ENCODE measurements at regions not wholly inside any gene's neighbourhood (a gene's known extent, or its start where the extent isn't known, plus 50 kb on each side); places are given as distances from the start of the nearest gene placed in this dataset.

DNA sequence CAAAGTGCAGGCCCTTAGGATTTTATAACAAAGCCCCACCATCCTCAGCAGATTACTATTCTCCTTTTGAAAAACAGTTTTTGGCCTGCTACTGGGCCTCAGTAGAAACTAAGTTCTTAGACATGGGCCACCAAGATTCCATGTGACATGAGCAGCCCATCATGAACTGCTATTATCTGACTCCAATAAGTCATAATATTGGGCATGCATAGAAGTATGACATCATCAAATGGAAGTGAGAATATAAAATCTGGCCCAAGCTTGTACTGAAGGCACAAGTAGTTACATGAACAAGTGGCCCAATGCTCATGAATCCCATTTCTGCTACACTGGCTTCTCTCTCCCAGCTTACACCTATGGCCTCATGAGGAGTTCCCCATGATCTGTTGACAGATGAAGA lies 404.8 kb downstream of the EPHA5 start:
- H3K27ac ChIP-seq (ENCODE audit: low read length) = no peak overlapping the region
- CTCF ChIA-PET = no interaction called here
- no peak for TF ChIP-seq SIN3A (IDR thresholded peaks at IDR 0.05; ENCODE audit: borderline replicate concordance, insufficient read depth, low read depth, low read length)
- intact Hi-C loops (cut with micrococcal nuclease; ENCODE audit: unreplicated experiment) = no loop called here
- POLR2A ChIA-PET = no interaction called here
- in situ Hi-C loops (cut with HindIII; ENCODE audit: low pct_unique_long_range_greater_than_20kb, low sequenced_read_pairs) = no loop called here
- H3K9me3 ChIP-seq (ENCODE audit: control insufficient read depth, insufficient read depth, low read depth, low read length) = no peaks in the 10 kb centered on the region
- no peak overlapping the region for H3K4me3 ChIP-seq (ENCODE audit: low read depth in 2 of 2, low read length in 2 of 2)
- no peak for DNase-seq (ENCODE audit: low read depth, low spot score)
- BruUV-seq (replicated peaks) = no TSS peak
- H3K27me3 ChIP-seq (ENCODE audit: control insufficient read depth, insufficient read depth, low read length) = no peaks in the 10 kb centered on the region
- H3K36me3 ChIP-seq (ENCODE audit: control insufficient read depth, insufficient read depth, low read length) = no peaks in the 10 kb centered on the region
- no peak for ATAC-seq
- H3K4me1 ChIP-seq (ENCODE audit: control insufficient read depth, insufficient read depth, low read length) = no peaks in the 10 kb centered on the region

DNA sequence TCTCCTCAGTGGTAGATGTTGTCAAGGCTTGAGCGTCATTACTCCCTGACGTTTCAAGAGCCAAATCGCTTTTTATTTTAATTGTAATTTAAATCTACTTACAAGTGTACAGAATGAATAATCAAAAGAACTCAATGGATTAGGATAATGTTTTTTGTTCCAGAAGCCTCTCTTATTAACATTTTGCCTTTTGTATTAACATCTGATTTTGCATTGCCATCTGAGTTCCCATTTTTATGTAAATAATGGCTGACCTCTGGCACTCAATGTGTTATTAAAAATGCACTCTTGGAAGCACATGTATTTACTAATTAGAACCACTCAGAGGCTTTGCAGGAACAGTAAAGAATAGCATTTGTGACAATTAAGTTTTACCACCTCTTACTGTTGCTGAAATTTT lies 411.0 kb downstream of the EPHA5 start:
- H3K4me1 ChIP-seq (ENCODE audit: control insufficient read depth, insufficient read depth, low read length) = no peaks in the 10 kb centered on the region
- in situ Hi-C loops (cut with HindIII; ENCODE audit: low pct_unique_long_range_greater_than_20kb, low sequenced_read_pairs) (no loop called here), intact Hi-C loops (cut with micrococcal nuclease; ENCODE audit: unreplicated experiment) (no loop called here)
- no peak overlapping the region for H3K27ac ChIP-seq (ENCODE audit: low read length)
- TF ChIP-seq SIN3A (IDR thresholded peaks at IDR 0.05; ENCODE audit: borderline replicate concordance, insufficient read depth, low read depth, low read length) (no peak), POLR2AphosphoS5 (IDR thresholded peaks at IDR 0.05; ENCODE audit: low read depth, low read length) (no peak), TCF7L2 (IDR thresholded peaks at IDR 0.05; ENCODE audit: low read depth, low read length) (no peak)
- TF ChIP-seq, protein P1, sequence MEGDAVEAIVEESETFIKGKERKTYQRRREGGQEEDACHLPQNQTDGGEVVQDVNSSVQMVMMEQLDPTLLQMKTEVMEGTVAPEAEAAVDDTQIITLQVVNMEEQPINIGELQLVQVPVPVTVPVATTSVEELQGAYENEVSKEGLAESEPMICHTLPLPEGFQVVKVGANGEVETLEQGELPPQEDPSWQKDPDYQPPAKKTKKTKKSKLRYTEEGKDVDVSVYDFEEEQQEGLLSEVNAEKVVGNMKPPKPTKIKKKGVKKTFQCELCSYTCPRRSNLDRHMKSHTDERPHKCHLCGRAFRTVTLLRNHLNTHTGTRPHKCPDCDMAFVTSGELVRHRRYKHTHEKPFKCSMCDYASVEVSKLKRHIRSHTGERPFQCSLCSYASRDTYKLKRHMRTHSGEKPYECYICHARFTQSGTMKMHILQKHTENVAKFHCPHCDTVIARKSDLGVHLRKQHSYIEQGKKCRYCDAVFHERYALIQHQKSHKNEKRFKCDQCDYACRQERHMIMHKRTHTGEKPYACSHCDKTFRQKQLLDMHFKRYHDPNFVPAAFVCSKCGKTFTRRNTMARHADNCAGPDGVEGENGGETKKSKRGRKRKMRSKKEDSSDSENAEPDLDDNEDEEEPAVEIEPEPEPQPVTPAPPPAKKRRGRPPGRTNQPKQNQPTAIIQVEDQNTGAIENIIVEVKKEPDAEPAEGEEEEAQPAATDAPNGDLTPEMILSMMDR (IDR thresholded peaks at IDR 0.05) = no peak
- TF ChIP-seq, protein P2, sequence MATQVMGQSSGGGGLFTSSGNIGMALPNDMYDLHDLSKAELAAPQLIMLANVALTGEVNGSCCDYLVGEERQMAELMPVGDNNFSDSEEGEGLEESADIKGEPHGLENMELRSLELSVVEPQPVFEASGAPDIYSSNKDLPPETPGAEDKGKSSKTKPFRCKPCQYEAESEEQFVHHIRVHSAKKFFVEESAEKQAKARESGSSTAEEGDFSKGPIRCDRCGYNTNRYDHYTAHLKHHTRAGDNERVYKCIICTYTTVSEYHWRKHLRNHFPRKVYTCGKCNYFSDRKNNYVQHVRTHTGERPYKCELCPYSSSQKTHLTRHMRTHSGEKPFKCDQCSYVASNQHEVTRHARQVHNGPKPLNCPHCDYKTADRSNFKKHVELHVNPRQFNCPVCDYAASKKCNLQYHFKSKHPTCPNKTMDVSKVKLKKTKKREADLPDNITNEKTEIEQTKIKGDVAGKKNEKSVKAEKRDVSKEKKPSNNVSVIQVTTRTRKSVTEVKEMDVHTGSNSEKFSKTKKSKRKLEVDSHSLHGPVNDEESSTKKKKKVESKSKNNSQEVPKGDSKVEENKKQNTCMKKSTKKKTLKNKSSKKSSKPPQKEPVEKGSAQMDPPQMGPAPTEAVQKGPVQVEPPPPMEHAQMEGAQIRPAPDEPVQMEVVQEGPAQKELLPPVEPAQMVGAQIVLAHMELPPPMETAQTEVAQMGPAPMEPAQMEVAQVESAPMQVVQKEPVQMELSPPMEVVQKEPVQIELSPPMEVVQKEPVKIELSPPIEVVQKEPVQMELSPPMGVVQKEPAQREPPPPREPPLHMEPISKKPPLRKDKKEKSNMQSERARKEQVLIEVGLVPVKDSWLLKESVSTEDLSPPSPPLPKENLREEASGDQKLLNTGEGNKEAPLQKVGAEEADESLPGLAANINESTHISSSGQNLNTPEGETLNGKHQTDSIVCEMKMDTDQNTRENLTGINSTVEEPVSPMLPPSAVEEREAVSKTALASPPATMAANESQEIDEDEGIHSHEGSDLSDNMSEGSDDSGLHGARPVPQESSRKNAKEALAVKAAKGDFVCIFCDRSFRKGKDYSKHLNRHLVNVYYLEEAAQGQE (IDR thresholded peaks at IDR 0.05; ENCODE audit: insufficient read depth in 1 of 2, low read depth in 2 of 2, low read length in 1 of 2) = no peak
- DNase-seq (ENCODE audit: low read depth, low spot score) = no peak
- H3K4me3 ChIP-seq (ENCODE audit: low read depth in 2 of 2, low read length in 2 of 2) = no peak overlapping the region
- ChIA-PET CTCF (no interaction called here), POLR2A (no interaction called here)
- no peak for ATAC-seq
- H3K36me3 ChIP-seq (ENCODE audit: control insufficient read depth, insufficient read depth, low read length) = no peaks in the 10 kb centered on the region
- BruUV-seq (replicated peaks) = no TSS peak
- no peaks in the 10 kb centered on the region for H3K9me3 ChIP-seq (ENCODE audit: control insufficient read depth, insufficient read depth, low read depth, low read length)
- H3K27me3 ChIP-seq (ENCODE audit: control insufficient read depth, insufficient read depth, low read length) = no peaks in the 10 kb centered on the region

DNA sequence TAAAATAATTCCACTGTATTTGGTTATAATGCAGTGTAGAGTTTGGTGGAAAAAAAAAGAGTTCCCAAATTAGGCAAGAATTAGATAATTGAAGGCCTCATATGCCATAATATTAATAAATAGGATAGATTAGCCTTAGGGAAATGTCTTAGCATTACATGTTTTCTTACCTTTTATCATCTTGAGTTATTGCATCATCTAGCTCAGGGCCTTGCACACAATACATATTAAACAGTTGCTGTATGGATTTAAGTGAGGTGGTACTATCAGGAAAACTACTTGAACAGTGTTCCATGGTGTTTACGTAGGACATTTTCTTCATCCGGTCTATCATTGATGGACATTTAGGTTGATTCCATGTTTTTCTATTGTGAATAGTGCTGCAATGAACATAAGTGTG lies 419.4 kb downstream of the EPHA5 start:
- no peak for ATAC-seq
- intact Hi-C loops (cut with micrococcal nuclease; ENCODE audit: unreplicated experiment) (no loop called here), in situ Hi-C loops (cut with HindIII; ENCODE audit: low pct_unique_long_range_greater_than_20kb, low sequenced_read_pairs) (no loop called here)
- no peak overlapping the region for H3K4me3 ChIP-seq (ENCODE audit: low read depth in 2 of 2, low read length in 2 of 2)
- no peaks in the 10 kb centered on the region for H3K27me3 ChIP-seq (ENCODE audit: control insufficient read depth, insufficient read depth, low read length)
- H3K36me3 ChIP-seq (ENCODE audit: control insufficient read depth, insufficient read depth, low read length) = no peaks in the 10 kb centered on the region
- CTCF ChIA-PET = no interaction called here
- H3K9me3 ChIP-seq (ENCODE audit: control insufficient read depth, insufficient read depth, low read depth, low read length) = no peaks in the 10 kb centered on the region
- DNase-seq (ENCODE audit: low read depth, low spot score) = no peak
- no peaks in the 10 kb centered on the region for H3K4me1 ChIP-seq (ENCODE audit: control insufficient read depth, insufficient read depth, low read length)
- BruUV-seq (replicated peaks) = no TSS peak
- TF ChIP-seq SIN3A (IDR thresholded peaks at IDR 0.05; ENCODE audit: borderline replicate concordance, insufficient read depth, low read depth, low read length) = no peak
- TF ChIP-seq, protein P2 (IDR thresholded peaks at IDR 0.05; ENCODE audit: insufficient read depth in 1 of 2, low read depth in 2 of 2, low read length in 1 of 2) = no peak
- TF ChIP-seq POLR2AphosphoS5 (IDR thresholded peaks at IDR 0.05; ENCODE audit: low read depth, low read length) = no peak
- TF ChIP-seq, protein P1 (IDR thresholded peaks at IDR 0.05) = no peak
- TF ChIP-seq TCF7L2 (IDR thresholded peaks at IDR 0.05; ENCODE audit: low read depth, low read length) = no peak
- POLR2A ChIA-PET = no interaction called here
- H3K27ac ChIP-seq (ENCODE audit: low read length) = no peak overlapping the region

Data from Panc1 (cell line).